Muscle of arm (tissue), 1 donor: ENCODE measurements at regions not wholly inside any gene's neighbourhood (a gene's known extent, or its start where the extent isn't known, plus 50 kb on each side); places are given as distances from the start of the nearest gene placed in this dataset.
"Not testable (repeated sequence)": the region's sequence is repeated elsewhere in the genome, so short reads cannot be mapped to it uniquely, and the experiment has no call there.

Experiments
- DNase-seq: peaks from one replicate; pipeline ENCODE4 v3.0.0-alpha.2; 2013

DNA sequence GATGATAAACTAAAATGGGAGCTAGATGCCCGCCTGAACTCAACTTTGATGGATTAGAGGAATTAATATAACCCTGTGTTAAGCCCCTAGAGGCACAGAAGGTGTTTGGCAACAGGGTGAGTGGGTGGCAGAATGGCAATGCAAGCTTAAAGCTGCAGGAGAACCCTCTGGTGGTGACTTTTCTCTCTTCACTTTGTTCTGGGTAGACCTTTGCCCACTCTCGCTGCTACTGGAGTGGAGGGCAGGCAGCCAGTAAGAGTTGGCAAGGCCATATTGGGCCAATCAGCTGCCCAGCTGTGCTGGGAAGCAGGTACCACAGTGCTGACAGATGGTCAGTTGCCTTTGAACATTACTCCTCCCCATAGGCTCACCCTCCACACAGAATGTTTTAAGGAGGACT lies 468.2 kb downstream of the MMUT start:
- no peak for DNase-seq

DNA sequence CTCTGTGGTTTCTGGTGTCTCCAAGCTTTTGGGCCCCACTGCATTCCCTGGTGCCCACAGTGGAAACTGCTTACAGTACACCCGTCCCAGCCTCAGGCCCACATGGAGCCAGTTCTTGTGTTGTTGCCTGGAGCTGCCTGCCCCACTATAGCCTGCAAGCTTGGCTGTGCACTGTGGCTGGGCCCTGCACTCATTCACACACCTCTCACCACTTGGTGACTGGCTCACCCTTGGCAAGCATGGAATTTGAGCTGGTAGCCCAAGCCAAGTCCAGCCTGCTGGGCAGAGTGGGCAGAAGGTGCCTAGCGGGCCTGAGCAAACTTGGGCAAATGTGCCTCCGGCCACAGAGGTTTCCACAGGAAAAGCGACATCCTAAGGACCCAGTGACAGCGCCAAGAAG lies 472.3 kb downstream of the MMUT start:
- DNase-seq = no peak

DNA sequence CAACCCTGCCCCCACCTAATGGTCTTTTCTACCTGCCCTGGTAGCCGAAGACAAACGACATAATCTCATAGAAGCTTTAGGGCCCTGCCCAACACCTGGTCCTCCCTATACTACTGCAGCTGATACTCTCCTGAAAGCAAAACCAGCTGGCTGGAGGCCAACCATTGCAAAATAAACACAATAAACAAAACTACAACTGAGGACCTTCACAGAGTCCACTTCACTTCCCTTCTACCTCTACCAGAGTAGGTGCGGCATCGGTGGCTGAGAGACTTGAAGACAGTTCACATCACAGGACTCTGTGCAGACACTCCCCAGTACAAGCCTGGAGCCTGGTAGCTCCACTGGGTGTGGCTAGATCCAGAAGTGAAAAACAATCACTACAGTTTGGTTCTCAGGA lies 476.2 kb downstream of the MMUT start:
- no peak for DNase-seq

DNA sequence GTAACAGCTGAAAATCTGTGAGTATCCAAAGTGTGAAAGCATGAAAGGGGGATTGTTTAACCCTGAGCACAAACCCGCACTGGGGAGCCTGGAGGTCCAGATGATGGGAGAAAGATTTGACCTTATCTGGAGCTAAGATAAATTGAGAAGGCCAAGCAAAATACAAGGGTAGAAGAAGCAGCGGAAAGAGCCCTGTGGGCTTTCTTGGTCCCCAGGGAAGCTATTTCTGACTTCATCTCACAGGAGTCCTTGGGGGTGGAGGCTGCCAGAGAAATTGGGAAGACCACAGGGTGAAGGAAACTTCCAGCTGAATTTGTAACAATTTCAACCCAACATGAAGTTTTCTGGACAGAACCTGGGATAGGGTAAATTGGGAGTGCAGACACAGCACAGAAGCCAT lies 476.9 kb downstream of the MMUT start:
- no peak for DNase-seq

DNA sequence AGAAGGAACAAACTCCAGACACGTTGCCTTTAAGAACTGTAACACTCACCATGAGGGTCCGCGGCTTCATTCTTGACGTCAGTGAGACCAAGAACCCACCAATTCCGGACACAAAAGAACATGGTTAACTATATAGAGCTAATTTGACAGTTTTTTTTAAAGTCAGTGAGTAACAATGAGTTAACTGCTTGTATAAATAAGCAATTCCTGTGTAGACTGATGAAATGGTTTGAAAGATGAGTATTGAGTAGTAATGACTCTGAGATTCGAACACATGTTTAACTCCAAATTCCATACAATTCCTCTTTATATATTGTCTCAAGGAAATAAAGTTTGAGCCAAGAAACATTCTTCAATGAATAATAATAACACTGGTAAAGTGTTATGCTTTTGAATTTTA lies 478.0 kb downstream of the MMUT start:
- no peak for DNase-seq

DNA sequence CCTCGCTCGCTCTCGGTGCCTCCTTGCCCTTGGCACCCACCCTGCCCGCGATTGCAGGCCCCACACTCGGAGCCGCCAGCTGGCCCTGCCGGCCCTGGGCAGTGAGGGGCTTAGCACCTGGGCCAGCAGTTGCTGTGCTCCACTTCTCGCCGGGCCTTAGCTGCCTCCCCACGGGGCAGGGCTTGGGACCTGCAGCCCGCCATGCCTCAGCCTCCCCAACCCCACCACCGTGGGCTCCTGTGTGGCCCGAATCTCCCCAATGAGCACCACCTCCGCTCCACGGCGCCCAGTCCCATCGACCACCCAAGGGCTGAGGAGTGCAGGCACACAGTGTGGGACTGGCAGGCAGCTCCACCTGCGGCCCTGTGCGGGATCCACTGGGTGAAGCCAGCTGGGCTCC lies 479.1 kb downstream of the MMUT start:
- not testable (repeated sequence) for DNase-seq

DNA sequence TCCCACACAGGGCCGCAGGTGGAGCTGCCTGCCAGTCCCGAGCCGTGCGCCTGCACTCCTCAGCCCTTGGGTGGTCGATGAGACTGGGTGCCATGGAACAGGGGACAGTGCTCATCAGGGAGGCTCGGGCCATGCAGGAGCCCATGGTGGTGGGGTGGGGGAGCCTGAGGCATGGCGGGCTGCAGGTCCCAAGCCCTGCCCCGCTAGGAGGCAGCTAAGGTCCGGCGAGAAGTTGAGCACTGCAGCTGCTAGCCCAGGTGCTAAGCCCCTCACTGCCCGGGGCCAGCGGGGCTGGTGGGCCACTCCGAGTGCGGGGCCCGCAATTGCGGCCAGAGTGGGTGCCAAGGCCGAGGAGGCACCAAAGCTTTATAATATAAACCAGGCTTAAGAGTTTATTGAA lies 479.7 kb downstream of the MMUT start:
- DNase-seq = no peak

DNA sequence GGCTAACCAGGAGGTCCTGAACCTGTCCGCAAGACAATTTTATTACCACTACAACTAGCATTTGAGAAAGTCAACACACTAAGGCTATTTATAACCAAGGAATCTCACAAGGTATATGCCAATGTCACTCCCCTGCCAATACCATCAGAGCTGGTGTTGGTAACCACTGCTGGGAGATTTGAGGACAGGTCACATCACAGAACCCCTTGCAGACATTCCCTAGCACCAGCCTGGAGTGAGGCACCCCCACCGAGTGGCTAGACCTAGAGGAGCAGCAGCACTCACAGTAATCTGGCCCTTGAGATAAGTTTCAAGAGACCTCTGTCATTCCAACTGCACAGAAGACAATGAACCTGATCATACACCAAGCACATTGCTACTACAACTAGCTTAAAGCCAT lies 483.2 kb downstream of the MMUT start:
- DNase-seq = no peak

DNA sequence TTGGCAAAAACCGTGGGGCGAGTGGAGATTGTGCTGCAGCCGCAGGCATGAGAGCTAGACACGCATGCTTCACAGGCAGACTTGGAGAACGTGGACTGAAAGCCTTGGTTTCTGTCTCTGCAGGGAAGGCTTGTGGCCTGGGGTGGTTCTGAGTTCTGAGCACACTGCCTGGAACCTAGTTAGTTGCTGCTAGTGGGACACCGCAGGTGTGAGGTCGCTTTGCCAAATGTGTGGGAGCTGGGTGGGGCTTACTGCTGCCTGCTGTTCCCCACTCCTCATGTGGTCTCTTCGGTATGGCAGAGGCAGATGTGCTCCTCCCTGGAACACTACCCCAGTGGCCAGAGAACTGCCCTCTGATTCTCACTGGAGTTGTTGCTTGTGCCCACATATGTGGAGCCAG lies 484.0 kb downstream of the MMUT start:
- DNase-seq = no peak

DNA sequence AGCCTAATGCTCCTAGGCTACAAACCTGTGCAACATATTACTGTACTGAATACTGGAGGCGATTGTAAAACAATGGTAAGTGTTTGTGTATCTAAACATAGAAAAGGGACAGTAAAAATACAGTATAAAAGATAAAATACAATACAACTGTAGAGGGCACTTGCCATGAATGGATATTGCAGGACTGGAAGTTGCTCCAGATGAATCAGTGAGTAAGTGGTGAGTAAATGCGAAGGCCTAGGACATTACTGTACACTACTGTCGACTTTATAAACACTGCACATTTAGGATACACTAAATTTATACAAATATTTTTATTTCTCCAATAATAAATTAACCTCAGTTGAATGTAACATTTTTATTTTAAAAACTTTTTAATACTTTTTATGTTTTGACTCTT lies 485.0 kb downstream of the MMUT start:
- DNase-seq = no peak

DNA sequence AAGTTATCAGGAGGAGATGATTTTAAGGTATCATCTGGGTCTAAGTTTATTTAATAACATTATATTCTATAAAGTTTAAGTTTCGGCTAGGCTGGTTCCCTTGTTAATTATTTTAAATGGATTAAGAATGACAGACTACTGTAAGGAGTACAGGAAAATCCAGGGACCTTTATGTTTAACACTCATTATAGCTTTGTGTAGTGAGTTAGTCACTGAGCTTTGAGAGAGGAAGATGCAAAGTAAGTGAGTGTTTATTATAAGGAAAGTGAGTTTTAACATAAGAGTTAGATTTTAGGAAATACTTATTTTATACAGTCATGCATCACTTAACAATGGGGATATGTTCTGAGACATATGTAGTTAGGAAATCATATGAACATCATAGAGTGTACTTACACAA lies 485.5 kb downstream of the MMUT start:
- no peak for DNase-seq

DNA sequence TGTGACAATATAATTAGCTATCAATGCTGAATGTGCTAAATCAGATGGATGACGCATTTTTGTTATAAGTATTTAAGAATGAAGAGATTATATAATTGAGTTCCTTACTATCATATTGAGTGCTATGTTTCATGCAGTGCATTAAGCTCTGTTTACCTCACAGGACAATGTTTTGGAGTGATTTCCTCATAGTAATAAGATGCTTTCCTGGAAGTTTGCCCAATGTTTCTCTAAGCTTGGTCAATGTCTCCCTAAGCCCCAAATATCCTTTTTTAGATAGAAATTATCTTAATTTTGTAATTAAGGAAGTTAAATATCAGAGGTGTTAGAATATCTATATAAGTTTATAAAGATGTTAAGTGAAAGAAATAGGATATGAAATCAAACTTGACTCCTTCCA lies 489.6 kb downstream of the MMUT start:
- no peak for DNase-seq

DNA sequence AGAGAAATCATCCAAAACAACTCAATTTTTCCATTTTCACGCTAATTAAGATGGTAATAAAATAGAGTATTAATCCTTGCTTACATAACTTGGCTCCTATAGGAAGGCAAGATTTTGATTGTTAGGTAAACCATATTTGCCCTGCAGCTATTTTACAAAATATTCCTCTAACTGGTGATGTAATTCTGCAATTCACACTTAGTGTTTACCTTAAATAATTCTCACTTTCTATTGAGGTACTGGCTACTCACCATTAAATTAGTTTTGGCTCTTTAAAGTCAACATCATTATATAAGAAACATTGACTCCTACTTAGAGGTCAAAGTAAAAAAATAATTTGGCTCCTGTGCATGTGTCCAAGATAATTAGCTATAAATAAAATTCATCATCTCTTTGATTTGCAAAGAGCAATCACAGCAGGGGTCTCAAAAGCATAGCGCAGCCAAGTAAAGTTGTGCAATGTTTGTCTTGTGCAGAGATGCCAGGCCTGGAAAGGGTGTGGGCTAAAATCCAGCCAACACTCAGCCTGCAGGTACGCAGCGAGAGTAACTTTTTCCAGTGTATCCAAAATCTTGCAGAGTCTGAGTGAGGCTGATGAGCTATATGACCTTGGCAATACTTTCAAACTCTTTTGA lies 501.2 kb downstream of the MMUT start:
- peak; percentile 9 for DNase-seq

DNA sequence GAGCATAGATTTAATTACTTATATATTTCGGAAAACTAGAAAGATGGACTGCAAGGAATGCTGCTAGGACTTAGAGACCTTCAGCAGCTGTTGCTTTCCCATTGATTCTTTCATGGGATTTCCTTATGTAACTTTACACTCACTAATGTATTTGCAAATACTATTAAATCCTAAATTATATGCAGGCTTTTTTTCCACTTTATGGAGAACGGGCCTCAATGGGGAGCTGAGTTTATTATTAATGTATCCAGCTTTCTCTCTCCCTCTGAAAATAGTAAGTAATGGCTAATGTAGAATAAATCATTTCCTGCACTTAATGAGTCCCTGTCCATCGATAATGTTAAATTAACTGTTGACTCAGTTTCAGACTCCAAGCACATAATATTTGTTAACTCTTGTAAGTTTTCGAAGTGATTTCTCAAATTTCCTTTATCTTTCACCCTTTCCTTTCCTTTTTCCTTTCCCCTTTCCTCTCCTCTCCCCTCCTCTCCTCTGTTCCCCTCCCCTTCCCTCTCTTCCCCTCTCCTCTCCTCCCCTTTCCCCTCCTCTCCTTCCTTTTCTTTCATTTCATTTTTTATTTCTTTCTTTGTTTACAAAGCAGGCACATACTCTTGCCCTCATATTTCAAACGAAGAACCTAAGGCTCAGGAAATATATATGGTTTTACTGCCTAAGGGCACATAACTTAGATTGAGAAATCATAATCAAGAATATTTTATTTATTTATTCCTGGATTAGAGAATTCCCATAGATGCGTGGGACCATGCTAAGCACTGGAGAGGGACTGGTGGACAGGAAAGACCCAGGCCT lies 503.6 kb downstream of the MMUT start:
- peak; percentile 11 for DNase-seq

DNA sequence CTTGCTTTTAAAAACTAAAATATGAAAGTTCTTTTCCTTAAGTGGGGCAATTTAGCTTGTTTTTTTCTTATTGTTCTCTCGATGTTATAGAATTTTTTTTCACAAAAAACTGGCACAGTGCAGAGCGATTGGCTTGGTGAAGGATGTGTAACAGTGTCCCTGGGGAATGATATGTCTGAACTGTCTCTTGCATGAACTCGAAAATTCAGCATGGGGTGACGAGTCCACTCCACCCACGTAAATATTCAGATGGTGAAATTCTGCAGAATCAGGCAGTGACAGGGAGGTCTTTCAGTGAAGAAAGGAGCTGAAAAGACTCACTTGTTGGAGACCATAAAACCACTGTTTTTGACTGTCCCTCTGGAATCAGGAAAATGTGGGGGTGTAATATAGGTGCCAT lies 505.3 kb downstream of the MMUT start:
- no peak for DNase-seq

DNA sequence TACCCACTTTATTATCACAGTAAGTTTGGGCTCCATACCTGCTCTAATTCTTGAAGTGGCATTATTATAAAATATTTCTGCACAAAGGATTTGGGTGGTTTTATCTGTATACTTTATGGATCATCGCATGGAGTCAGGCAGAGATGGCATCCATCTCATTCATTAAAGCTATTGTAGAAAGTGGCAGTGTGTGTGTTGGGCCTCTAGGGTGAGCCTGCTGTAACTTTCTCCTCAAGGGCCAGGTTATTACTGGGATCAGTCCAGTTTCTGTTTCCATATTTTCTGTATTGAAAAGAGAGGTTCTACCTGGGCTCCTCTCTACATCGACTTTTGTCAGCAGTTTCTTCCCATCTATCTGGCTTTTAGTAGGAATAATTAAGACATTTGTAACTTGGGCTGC lies 511.1 kb downstream of the MMUT start:
- no peak for DNase-seq

DNA sequence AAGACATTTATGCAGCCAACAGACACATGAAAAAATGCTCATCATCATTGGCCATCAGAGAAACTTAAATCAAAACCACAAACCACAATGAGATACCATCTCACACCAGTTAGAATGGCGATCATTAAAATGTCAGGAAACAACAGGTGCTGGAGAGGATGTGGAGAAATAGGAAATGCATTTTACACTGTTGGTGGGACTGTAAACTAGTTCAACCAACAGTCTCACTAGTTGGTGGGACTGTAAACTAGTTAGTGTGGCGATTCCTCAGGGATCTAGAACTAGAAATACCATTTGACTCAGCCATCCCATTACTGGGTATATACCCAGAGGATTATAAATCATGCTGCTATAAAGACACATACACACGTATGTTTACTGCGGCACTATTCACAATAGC lies 518.8 kb downstream of the MMUT start:
- DNase-seq = not testable (repeated sequence)

DNA sequence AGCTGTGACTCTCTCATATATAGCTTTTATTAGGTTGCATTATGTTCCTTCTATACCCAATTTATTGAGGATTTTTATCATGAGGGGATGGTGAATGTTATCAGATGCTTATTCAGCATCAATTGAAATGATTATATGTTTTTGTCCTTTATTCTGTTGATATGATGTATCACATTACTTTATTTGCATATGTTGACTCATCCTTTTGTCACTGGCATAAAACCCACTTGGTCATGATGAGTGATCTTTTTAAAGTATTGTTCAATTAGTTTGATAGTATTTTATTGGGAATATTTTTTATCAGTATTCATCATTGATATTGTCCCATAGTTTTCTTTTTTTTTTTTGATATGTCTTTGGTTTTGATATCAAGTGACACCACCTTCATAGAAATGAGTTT lies 529.9 kb downstream of the MMUT start:
- DNase-seq = no peak

DNA sequence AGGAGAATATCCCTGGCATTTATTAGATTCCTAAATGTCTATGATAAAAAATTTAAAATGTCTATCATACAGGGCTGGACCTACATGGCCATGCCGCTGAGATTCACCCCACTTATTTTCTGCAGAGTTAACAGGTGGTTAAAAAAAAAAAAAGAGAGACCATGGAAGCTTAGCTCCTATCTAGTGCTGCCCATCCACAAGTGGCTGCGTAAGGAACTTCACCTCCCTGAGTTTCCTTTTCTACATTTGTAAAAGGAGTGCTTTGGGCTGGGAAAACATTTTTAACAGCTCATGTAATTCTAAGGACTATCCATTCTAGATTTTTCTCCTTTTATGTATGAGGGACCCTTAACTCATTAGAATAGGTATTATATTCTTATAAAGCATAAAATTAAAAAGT lies 534.1 kb downstream of the MMUT start:
- no peak for DNase-seq

DNA sequence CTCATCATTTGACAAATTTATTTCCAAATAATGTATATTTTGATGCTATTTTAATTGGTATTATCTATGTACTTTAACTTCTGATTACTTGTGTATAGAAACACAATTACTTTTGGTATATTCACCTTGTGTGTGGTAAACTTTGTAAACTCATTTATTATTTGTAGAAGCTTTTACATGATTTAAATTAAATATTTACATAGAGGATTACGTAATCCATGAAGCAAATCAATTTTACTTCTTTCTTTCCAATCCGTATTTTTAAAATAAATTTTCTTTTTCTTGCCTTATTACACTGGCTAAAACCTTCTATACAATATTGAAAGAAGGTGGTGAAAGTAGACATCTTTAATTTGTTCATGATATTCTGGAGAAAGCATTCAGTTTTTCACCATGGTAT lies 540.2 kb downstream of the MMUT start:
- DNase-seq = no peak

DNA sequence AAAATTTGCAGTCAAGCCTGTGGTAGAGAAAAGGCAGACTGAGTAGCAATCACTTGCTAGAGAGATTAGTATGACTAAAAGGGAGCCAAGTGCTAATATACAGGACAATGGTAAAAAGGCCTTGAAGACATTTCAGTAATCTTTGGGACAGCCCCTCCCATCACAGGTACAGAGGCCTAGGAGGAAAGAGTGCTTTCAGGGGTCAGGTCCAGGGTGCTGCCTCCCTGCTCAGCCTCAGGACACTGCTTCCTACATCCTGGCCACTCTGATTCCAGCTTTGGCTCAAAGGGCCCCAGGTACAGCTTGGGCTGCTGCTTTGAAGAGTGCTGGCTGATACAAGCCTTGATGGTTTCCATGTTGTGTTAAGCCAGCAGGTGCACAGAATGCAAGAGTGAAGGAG lies 543.5 kb downstream of the MMUT start:
- DNase-seq = no peak

DNA sequence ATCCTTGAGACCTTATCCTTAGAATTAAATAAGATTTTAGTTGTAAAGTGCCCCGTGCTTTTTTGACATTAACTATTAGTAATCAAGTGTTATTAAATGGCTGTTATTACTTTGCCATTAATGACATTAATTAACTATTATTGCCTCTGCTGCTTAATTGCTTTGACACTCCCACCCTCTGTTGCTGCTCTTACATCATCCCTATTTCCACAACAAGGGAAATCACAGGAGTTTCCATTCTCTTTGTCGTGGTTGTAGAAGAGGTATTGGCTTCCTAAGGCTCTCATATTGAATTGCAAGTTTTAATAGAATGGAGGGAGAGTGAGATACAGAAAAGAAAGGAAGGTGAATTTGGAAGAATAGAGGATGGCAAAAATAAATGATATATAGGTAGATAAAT lies 545.8 kb downstream of the MMUT start:
- no peak for DNase-seq

DNA sequence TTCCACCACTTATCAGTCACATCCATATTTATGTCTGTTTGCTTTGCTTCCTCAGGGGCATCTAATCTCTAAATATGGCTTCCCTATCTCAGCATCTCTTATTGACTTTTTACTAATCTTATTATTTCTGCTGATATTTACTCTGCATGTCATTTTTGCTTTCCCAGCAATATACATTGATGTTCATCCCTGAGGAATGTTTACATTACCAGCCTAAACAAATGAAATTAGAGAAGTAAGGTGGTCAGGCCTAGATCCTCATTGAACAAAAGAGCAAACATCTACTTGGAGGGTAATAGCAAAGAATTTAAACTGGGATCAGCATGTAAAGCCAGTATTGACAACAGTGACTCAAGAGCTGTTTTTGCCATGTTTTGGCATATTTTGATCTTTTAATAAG lies 546.4 kb downstream of the MMUT start:
- DNase-seq = no peak

DNA sequence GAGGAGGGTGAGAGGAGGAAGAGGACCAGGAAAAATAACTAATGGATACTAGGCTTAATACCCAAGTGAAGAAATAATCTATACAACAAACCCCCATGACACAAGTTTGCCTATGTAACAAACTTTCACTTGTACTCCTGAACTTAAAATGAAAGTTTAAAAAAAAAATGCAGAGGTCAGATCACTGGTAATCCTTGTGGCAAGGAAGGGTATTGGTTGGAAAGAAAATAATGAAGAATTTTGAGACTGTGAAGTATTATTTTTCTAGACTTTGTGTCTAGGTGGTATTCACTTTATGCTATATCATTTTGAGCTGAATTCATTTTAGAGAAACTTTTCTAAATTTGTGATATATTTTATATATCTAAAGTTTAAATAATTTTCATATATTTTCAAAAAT lies 547.5 kb downstream of the MMUT start:
- DNase-seq = no peak
